ENCODE measurements at regions not wholly inside any gene's neighbourhood (a gene's known extent, or its start where the extent isn't known, plus 50 kb on each side); places are given as distances from the start of the nearest gene placed in this dataset.

DNA sequence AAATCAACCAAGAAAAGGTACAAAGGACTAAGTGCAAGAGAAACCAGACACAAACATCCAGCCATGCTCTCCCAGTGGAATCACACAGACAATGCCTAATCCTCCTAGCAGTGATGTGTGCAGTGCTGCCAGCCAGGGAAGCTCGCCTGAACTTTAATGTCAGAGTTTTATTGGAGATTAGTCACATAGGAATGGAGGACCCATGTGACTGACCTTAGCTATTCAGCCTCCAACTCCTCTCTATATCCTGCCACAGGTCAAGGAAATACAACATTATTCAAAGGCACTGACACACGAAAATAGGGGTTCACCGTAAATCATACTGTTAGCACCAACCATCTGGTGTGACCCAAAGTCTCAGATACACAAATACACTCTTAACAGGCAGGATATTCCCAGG, 684.6 kb downstream of the DOK5 start:
- Mint-ChIP-seq H3K27me3 (no peaks in the 10 kb centered on the region), H3K4me1 (no peaks in the 10 kb centered on the region), H3K27ac (no peak overlapping the region), H3K4me3 (no peak overlapping the region), H3K9me3 (peaks cover 3% of the 10 kb centered on the region), H3K36me3 (ENCODE audit: low read depth) (no peaks in the 10 kb centered on the region)
- intact Hi-C loops (cut with micrococcal nuclease): no loop called here
- TF ChIP-seq, protein P1, sequence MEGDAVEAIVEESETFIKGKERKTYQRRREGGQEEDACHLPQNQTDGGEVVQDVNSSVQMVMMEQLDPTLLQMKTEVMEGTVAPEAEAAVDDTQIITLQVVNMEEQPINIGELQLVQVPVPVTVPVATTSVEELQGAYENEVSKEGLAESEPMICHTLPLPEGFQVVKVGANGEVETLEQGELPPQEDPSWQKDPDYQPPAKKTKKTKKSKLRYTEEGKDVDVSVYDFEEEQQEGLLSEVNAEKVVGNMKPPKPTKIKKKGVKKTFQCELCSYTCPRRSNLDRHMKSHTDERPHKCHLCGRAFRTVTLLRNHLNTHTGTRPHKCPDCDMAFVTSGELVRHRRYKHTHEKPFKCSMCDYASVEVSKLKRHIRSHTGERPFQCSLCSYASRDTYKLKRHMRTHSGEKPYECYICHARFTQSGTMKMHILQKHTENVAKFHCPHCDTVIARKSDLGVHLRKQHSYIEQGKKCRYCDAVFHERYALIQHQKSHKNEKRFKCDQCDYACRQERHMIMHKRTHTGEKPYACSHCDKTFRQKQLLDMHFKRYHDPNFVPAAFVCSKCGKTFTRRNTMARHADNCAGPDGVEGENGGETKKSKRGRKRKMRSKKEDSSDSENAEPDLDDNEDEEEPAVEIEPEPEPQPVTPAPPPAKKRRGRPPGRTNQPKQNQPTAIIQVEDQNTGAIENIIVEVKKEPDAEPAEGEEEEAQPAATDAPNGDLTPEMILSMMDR (IDR thresholded peaks at IDR 0.05): no peak
- DNase-seq (no peak), ATAC-seq (ENCODE audit: low read depth) (no peak)
- POLR2A ChIA-PET: no interaction called here
- CTCF ChIA-PET: no interaction called here

DNA sequence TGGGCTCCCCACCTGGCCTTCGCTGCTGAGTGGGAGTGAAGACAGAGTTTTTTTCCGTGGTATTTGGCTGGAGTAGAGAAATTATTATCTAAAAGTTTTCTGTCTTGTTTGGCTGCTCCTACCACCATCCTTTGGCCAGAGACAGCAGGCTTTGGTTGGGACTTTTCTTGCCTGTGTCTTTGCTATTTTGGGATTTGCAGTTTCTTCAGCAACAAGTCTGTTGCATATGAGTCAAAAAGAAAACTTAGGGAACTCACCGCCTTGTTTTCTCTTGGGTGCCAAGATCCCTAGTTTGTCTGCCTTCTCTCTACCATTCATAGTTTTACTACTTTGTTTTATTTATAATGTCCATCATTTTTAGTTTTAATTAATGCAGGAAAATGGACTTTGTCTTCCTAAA, 683.8 kb downstream of the DOK5 start:
- H3K4me1 Mint-ChIP-seq: no peaks in the 10 kb centered on the region
- H3K36me3 Mint-ChIP-seq (ENCODE audit: low read depth): no peaks in the 10 kb centered on the region
- DNase-seq (no peak), ATAC-seq (ENCODE audit: low read depth) (no peak)
- H3K27me3 Mint-ChIP-seq: no peaks in the 10 kb centered on the region
- ChIA-PET POLR2A (no interaction called here), CTCF (no interaction called here)
- TF ChIP-seq, protein P1 (IDR thresholded peaks at IDR 0.05): no peak
- no peak overlapping the region for H3K27ac Mint-ChIP-seq
- peaks cover 3% of the 10 kb centered on the region for H3K9me3 Mint-ChIP-seq
- no peak overlapping the region for H3K4me3 Mint-ChIP-seq
- intact Hi-C loops (cut with micrococcal nuclease): no loop called here

DNA sequence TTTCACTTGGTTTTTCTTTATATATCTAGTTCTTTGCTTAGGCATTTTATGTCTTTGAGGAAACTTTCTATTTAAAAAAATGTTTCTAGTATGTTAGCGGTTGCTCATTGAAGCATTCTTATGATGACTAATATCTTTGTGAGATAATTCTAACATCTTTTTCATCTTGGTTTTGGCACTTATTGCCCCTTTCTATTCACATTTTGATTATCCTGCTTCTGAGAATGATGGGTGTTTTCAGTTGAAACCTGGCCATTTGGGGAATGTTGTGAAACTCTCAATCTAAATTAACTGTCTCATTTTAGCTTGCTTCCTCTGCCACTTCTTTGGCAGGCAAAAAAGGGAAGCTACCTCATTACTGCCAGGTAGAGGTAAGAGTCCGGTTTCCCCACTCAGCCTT, 683.1 kb downstream of the DOK5 start:
- ChIA-PET CTCF (no interaction called here), POLR2A (no interaction called here)
- Mint-ChIP-seq H3K9me3 (peaks cover 8% of the 10 kb centered on the region), H3K27ac (no peak overlapping the region), H3K4me1 (no peaks in the 10 kb centered on the region), H3K36me3 (ENCODE audit: low read depth) (no peaks in the 10 kb centered on the region), H3K4me3 (no peak overlapping the region), H3K27me3 (no peaks in the 10 kb centered on the region)
- DNase-seq: no peak
- no peak for ATAC-seq (ENCODE audit: low read depth)
- TF ChIP-seq, protein P1 (IDR thresholded peaks at IDR 0.05): no peak
- intact Hi-C loops (cut with micrococcal nuclease): no loop called here

DNA sequence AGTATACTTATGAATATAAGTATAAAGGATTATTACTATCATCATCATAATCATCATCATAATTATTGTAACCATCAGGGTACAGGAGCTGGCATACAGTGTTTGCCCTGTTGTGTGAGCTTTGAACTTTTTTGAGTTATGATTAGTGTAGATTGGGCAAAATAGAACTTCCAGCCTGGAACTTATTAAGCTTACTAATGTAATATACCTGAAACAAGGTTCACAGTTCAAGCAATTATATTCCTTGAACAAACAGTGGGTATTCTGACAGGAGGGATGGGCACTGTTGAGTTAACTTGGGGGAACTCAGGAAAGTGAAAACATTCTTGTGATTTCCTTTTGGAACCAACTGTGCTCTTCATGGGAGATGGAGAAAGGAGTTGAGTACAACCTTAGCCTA, 680.0 kb downstream of the DOK5 start:
- TF ChIP-seq, protein P1 (IDR thresholded peaks at IDR 0.05): no peak
- H3K36me3 Mint-ChIP-seq (ENCODE audit: low read depth): no peaks in the 10 kb centered on the region
- intact Hi-C loops (cut with micrococcal nuclease): no loop called here
- peaks cover 8% of the 10 kb centered on the region for H3K9me3 Mint-ChIP-seq
- ChIA-PET CTCF (no interaction called here), POLR2A (no interaction called here)
- H3K4me3 Mint-ChIP-seq: no peak overlapping the region
- no peak for DNase-seq
- H3K4me1 Mint-ChIP-seq: no peaks in the 10 kb centered on the region
- no peaks in the 10 kb centered on the region for H3K27me3 Mint-ChIP-seq
- H3K27ac Mint-ChIP-seq: no peak overlapping the region
- ATAC-seq (ENCODE audit: low read depth): no peak

DNA sequence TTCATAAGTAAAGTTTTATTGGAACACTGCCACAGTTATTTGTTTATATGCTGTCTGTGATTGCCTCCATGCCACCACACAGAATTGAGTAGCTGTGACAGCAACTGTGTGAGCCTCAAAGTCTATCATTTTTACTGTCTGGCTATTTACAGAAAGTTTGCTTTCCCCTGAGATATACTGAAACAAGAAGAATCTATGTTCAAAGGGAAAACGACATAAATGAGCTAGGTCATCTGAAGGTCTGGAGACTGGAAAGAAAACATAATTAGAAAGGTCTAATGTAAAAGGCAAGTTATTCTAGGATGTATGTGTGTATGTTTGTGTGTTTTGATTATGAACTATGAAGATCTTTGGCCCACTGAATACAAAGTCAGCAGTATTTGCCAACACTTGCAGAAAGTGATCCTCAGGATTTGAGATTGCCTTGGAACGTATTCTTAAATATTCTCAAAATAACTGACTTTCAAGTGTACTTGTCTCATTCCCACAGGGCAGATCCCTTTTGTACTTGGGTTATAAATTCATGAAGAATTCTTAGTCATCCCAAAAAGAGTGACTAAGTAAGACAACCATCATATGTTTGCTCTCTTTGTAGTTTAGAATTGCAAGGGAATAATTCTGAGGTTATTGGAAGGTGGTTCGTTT, 677.7 kb downstream of the DOK5 start:
- POLR2A ChIA-PET: no interaction called here
- ATAC-seq (ENCODE audit: low read depth): no peak
- no peak overlapping the region for H3K27ac Mint-ChIP-seq
- H3K9me3 Mint-ChIP-seq: peaks cover 5% of the 10 kb centered on the region
- TF ChIP-seq, protein P1 (IDR thresholded peaks at IDR 0.05): no peak
- no peak overlapping the region for H3K4me3 Mint-ChIP-seq
- no peaks in the 10 kb centered on the region for H3K4me1 Mint-ChIP-seq
- no peaks in the 10 kb centered on the region for H3K27me3 Mint-ChIP-seq
- intact Hi-C loops (cut with micrococcal nuclease): no loop called here
- CTCF ChIA-PET: no interaction called here
- no peaks in the 10 kb centered on the region for H3K36me3 Mint-ChIP-seq (ENCODE audit: low read depth)
- no peak for DNase-seq

All from activated B cell treated with CpG ODN at 0.5 μM for 24 hours (primary cell).